ENCODE measurements at regions not wholly inside any gene's neighbourhood (a gene's known extent, or its start where the extent isn't known, plus 50 kb on each side); places are given as distances from the start of the nearest gene placed in this dataset.

DNA sequence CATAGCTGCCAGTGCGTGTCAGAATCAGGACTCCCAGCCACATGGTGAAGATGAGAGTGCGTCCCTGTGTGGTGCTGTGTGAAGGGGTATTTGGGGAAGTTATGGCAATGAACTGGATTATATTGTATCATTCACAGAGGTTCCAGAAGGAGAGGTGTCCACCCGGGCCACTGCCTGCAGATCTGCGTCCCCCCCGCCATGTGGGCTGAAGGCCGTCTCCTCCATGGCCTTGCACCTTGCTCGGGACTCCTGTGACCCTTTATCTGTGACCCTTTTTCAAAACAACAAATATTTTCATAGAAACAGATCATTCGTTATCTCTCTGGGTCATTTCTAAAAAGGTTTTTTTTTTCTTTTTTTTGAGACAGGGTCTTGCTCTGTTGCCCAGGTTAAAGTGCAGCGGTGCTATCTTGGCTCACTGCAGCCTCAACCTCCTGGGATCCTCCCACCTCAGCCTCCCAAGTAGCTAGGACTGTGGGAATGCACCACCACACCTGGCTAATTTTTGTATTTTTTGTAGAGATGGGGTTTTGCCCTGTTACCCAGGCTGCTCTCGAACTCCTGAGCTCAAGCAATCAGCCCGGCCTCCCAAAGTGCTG lies 120.2 kb upstream of the ERRFI1 start:
- H3K4me3 ChIP-seq (ENCODE audit: low read depth, low read length), result no peak overlapping the region
- TF ChIP-seq, protein P1, sequence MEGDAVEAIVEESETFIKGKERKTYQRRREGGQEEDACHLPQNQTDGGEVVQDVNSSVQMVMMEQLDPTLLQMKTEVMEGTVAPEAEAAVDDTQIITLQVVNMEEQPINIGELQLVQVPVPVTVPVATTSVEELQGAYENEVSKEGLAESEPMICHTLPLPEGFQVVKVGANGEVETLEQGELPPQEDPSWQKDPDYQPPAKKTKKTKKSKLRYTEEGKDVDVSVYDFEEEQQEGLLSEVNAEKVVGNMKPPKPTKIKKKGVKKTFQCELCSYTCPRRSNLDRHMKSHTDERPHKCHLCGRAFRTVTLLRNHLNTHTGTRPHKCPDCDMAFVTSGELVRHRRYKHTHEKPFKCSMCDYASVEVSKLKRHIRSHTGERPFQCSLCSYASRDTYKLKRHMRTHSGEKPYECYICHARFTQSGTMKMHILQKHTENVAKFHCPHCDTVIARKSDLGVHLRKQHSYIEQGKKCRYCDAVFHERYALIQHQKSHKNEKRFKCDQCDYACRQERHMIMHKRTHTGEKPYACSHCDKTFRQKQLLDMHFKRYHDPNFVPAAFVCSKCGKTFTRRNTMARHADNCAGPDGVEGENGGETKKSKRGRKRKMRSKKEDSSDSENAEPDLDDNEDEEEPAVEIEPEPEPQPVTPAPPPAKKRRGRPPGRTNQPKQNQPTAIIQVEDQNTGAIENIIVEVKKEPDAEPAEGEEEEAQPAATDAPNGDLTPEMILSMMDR (conservative IDR thresholded peaks at IDR 0.05; ENCODE audit: low read depth, low read length), result no peak
- no peak for DNase-seq (ENCODE audit: low read depth)

DNA sequence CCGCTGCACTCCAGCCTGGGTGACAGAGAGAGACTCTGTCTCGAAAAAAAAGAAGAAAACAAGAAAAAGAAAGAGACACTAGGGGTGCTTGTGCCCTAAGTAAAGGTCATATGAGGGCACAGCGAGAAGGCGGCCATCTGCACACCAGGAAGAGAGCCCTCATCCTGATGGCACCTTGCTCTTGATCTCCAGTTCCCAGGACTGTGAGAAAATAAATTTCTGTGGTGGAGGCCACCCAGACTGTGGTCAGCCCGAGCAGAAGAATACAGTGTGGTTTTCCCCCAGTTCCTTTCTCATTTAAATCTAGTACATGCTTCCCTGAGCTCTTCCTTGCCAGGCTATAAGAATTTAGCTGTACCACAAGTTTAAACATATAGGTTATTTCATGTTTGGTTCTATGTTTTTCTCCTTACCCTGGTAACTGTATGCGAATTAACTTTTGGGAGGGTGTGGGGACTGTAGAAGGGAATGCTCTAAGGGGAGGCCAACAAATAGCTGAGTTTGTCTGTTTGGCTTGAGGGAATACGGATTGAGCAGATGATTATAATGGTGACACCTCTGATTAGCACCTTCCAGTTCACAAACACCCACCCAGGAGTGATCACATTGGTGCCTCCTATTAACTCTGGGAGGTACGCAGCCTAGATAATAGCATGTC lies 119.6 kb upstream of the ERRFI1 start:
- TF ChIP-seq, protein P1 (conservative IDR thresholded peaks at IDR 0.05; ENCODE audit: low read depth, low read length), result no peak
- no peak for DNase-seq (ENCODE audit: low read depth)
- no peak overlapping the region for H3K4me3 ChIP-seq (ENCODE audit: low read depth, low read length)

DNA sequence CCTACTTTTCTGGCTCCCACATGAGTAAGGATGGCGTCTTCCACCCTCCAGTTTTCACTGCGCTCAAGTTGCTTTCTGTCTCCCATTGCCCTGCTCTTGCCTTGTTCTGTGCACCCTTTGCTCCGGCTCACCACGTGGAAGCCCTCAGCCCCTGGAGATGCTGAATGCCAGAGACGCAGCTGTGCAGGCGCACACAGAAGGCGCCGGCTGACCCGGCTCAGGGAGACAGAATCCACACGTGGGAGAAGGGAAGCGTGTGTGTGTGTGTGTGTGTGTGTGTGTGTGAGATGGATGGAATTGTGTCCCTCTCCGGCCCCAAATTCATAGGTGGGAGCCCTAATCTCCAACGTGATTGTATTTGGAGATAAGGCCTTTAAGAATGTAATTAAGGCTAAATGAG lies 118.2 kb upstream of the ERRFI1 start:
- DNase-seq (ENCODE audit: low read depth), result no peak
- TF ChIP-seq, protein P1 (conservative IDR thresholded peaks at IDR 0.05; ENCODE audit: low read depth, low read length), result no peak
- no peak overlapping the region for H3K4me3 ChIP-seq (ENCODE audit: low read depth, low read length)

DNA sequence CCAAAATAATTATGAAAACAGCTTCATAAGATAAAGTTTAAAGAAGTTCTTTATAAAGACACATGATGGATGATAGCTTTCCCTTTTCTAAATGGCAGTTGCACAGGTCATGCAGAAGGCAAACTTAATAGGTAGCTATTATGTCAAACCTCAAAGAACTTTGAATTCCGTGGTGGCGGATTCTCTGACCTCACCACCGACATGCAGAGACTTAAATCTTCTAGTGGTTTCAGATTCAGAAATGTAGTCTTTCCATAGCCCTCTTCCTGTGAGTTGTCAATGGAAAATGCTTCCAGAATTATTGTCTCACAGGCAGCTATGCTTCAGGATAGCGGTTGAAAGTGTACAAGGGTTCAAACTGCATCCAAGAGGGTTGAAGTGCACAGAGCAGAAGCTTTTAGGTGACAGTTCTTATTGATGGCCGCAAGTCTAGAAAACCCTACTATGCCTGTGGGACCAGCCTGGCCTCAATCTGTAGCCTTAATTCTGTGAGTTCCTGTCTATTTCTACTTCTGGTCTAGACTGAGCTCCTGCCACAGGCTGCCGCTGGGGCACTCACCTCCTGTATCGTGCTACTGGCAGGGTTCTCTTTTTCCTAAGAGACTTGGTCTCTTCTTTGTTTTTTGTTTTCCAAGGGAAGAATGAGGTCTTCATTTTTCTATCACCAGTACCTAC lies 117.0 kb upstream of the ERRFI1 start:
- H3K4me3 ChIP-seq (ENCODE audit: low read depth, low read length), result no peak overlapping the region
- peak; percentile 71 for DNase-seq (ENCODE audit: low read depth)
- TF ChIP-seq, protein P1 (conservative IDR thresholded peaks at IDR 0.05; ENCODE audit: low read depth, low read length), result no peak

DNA sequence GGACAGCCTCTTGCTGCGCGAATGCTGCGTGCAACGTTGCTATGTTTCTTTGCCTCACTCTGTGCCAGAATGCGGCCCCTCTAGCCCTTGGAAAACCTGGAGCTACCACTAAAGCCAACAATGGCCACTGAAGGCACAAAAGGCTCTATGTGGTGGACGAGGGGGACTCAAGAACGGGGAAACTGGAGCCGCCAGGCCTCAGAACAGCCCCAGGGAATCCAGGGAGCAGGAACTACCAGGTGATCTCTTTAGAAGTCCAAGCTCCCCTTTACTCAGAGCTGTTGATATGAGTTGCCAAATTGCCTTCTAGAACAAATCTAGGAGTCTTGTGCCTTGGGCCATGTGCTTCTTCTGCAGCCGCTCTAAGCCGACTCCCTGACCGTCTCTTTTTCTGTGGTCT lies 113.8 kb upstream of the ERRFI1 start:
- no peak overlapping the region for H3K4me3 ChIP-seq (ENCODE audit: low read depth, low read length)
- DNase-seq (ENCODE audit: low read depth), result no peak
- TF ChIP-seq, protein P1 (conservative IDR thresholded peaks at IDR 0.05; ENCODE audit: low read depth, low read length), result no peak

DNA sequence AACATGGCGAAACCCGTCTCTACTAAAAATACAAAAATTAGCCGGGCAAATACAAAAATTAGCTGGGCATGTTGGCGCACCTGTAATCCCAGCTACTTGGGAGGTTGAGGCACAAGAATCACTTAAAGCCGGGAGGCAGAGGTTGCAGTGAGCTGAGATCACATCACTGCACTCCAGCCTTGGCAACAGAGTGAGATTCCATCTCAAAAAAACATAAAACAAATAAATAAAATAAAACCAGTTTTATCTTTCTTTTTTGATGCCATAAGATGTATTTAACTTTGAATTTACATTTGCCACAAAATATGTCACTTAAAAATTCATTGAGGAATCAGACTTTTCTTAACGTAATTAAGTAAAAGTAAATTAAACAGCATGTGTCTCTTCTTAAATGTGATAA lies 113.3 kb upstream of the ERRFI1 start:
- DNase-seq (ENCODE audit: low read depth), result no peak
- H3K4me3 ChIP-seq (ENCODE audit: low read depth, low read length), result no peak overlapping the region
- TF ChIP-seq, protein P1 (conservative IDR thresholded peaks at IDR 0.05; ENCODE audit: low read depth, low read length), result no peak
